GM21528 (cell line): ENCODE measurements at regions not wholly inside any gene's neighbourhood (a gene's known extent, or its start where the extent isn't known, plus 50 kb on each side); places are given as distances from the start of the nearest gene placed in this dataset.
A peak's percentile ranks its signal among the peaks of the same experiment; 100 is the strongest.

Experiments used
- ATAC-seq: cut with Tn5 transposase; IDR thresholded peaks from one replicate; pipeline ENCODE4 v1.9.1; 2021; ENCODE audit warnings: mild to moderate bottlenecking, moderate library complexity; ENCODE audit not compliant: unreplicated experiment, low FRiP score

DNA sequence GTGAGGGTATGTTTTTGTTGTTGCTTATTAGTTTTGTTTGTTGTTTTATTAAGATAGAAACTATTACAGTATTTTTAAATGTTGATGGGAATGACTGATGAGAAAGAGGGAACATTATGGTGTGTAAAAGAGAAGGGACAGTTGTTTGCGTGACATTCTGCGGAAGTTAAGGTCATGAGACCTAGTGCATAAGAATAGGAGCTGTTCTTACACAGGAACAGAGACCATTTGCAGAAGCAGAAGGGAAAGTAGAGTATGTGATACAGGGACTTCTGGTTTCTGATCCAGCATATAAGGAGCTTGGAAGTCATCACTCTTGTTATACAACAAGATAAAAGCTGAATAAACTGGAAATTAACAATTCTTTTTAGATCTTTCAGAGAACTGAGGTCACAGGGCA lies 299.2 kb upstream of the API5 start:
- no peak for ATAC-seq

DNA sequence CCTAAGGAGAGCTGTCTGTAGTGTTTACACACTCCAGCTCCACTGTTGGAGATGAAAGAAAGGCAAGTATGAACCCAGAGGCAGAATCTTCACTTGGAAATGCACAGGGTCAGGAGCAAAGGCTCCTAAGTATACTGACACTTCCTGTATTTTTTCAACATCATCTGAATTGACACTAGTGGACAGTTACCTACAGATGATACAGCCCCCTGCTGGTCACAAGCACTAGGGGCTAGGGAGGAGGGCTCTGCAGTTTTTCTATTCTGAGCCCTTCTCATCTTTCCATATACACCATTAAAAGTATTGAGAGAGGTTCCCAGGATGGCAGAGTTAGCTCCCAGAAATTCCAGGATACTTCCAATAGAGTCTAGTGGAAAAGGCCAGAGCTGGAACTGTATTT lies 290.3 kb upstream of the API5 start:
- ATAC-seq = no peak

DNA sequence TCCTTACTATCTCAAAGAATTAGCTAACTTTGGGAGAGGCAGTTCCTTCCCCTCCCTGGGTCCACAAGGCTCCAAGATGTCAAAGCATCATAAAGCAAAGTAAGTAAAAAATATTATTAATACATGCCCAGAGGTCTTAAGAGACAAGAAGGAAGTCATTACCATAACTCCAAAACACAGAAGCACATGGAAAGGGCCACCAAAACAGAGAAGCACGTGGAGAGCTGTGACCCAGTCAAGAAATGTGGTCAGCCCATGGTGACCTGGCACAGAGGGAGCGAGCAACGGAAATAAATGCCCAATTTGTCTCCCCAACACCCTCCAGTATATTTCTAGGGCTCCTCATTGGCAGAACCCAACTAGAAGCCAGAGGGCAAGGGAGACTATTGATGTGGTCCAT lies 277.5 kb upstream of the API5 start:
- no peak for ATAC-seq

DNA sequence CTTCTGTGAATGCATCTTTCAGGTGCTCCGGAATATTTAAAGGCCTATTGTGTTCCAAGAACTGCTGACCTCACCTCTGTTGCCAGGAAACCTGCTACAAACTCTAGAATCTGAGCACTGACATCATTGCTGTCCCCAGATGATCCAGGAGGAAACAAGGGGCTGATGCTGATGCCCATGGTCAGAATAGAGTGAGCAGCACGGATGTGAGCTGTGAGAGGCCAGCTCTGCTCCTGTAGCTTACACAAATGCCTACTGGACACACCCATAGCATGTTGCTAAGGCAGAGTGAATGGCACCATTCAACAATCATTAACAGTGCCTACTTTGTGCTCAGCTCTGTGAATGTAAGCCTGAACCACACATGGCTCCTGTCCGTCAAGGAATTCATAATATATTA lies 276.7 kb upstream of the API5 start:
- no peak for ATAC-seq

DNA sequence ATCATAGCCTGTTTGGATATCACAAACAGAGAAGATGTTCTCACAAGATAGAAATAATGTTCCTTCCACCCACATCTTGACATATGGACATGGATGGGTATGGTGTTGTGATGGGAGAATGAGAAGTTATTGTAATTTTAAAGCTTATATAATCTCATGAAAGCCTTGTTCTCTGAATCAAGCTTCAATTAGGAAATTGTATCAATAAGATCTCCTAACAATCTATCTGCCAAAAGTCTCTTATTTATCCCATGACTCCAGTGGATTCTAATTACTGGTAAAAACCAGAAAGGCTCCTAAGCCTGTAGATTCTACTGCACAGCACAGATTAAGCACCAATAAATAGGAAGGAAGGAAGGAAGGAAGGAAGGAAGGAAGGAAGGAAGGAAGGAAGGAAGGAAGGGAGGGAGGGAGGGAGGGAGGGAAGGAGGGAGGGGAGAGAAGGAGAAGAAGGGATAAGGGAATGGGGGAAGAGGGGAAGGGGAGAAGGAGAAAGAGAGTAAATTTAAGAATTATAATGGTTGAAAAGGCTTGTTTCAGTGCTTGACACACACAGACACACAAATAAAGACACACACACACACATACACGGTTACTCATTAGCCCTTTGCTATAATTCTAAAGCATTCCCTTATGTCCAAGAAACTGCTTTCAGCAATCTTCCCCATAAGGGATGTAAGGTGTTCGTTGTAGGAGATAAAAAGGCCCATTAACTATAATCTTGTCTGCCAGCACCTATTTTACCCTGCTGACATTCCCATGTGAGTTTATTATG lies 258.0 kb upstream of the API5 start:
- no peak for ATAC-seq

DNA sequence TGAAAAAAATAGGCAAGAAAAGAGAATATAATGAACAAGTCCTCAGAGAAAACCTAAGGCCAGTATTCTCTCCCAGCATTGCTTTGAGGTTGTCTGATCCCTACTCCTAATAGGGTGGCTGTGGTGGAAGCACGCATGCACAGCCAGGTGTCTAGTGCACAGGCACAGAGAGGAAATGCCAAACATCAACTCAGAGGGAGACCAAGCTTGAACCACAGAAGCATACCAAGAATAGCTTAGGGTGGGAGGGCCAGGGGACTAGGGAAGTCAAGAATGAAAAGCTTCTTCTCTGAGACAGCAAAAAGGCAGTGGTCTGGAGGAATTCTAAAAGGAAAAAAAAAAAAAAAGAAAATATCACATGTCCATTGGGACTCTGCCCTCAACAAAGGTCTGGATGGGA lies 244.1 kb upstream of the API5 start:
- no peak for ATAC-seq

DNA sequence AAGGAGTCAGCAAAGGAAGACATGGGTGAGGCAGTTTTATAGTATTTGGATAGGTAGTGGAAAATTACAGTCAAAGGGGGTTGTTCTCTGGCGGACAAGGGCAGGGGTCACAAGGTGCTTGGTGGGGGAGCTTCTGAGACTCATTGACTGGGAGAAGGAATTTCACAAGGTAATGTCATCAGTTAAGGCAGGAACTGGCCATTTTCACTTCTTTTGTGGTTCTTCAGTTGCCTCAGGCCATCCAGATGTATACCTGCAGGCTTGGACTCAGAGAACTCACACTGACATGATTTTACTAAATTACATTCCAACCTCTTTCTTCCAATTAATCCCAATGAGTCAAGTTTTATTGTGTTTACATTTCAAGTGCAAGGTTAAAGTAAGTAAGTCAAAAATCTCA lies 240.5 kb upstream of the API5 start:
- no peak for ATAC-seq

DNA sequence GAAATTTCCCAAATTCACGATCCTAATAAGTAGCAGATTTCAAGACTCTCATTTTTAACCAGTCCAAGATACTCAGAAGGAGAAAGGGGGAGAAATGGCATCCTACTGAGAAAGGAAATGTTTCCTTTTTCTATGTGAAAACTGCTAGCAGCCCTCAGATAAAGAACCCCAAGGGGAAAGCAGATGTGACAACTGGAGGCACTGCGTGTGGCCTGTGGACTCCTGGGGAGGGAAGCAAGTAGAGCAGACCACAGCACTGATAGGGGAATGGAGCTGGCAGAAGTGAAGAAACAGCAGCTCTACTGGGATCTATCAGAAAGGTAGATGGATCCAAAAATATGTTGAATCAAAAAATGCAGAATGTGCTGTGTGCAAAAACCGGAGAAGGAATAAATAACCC lies 239.7 kb upstream of the API5 start:
- no peak for ATAC-seq

DNA sequence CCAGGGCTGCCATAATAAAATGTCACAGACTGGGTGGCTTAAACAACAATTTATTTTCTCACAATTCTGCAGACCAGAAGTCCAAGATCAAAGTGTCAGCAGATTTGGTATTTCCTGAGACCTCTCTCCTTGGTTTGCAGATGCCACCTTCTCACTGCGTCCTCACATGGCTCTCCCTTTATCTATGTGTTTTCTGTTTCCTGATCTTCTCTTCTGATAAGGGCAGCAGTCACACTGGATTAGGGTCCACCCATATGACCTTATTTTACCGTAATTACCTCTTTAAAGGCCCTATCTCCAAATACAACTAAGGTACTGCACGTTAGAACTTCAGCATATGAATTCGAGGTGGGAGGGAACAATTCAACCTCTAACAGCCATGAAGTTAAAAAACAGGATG lies 238.9 kb upstream of the API5 start:
- no peak for ATAC-seq

DNA sequence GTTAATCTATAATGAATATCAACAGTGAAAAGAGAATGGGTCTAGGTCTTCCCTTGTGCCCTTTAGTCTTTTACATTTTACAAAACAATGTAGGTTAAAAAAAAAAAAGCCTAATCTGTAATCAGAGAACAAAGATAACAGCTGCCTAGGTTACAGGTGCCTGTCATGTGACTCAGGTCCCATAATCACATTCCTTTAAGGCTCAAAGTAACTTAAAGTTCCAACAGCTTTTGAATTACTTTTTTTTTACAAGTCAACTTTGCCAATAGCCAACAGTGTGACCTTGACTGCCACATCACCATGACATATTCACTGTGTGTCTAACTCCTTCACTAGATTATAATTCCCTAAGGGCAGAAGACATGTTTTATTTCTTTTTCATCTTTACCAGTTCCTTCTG lies 237.0 kb upstream of the API5 start:
- ATAC-seq = no peak

DNA sequence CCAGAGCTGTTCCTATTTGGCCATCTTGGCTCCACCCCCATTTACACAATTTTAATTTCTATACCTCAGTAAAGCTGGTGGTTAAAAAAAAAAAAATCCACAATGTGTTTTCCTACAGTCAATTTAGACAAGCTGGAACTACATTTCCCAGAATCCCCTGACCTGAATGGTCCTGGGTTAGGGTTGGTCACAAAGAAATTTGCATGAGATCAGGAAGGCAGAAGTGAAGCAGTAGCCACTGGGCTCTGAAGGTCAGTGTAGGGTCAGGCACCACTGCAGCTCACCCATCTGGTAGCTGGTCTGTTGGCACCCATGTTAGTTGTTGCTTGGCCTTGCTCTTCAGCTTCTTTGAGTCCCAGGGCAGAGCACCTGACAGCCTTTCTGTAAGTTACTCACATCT lies 210.7 kb upstream of the API5 start:
- no peak for ATAC-seq

DNA sequence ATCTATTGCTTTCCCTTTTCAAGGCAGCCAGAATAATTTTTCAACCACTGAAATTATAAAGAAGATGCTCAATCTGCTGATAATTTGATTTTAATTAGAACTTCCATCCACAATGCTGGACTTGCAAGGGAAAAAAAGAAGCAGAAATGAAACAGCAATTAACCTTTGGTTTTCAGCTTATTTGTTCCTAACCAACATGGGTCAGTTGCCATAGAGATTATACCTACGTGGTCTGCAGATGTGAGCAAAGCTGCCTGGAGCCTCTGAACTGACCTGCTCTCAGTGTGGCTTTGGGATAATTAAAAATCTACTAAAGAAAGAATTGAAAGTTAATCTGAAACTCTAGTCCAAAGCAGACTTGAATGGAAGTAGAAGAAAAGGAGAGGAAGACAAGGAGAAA lies 195.7 kb upstream of the API5 start:
- ATAC-seq = no peak

DNA sequence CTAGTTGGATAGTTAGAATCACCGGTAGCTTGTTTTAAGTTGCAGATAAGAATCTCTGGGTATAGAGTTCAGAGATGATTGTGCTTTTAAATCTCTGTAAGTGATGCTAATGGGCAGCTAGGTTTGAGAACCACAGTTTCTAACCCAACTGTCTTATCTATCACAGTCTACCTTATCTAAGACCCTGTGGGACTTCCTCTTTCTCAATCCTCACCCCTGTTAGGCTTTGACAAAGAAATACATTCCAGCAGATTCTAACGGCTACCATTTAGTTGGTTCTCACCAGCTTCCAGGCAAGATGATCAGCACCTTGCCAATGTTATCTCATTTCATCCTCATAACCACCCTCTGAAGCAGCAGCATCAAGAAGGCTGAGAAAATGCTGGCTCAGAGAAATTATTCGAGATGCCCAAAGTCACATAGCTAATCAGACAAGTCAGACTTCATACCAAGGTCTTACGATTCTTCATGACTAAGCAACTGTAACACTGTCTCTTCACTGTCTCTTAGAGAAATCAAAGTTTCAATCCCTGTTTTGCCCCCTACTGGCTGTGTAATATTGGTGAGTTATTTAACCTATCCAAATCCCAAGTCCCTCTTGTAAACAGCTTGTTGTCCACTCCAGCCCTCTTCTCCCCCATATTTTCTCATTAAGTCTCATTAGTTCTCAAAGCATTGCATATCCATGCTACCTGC lies 192.4 kb upstream of the API5 start:
- no peak for ATAC-seq

DNA sequence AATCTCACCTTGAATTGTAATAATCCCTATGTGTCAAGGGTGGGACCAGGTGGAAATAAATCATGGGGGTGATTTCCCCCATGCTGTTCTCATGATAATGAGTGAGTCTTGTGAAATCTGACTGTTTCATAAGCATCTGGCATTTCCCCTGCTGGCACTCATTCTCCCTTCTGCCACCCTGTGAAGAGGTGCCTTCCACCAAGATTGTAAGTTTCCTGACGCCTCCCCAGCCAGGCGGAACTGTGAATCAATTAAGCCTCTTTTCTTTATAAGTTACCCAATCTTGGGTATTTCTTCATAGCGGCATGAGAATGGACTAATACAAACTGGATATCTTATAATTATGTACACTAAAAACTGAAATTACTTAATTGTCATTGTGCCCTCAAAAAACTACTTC lies 189.2 kb upstream of the API5 start:
- no peak for ATAC-seq

DNA sequence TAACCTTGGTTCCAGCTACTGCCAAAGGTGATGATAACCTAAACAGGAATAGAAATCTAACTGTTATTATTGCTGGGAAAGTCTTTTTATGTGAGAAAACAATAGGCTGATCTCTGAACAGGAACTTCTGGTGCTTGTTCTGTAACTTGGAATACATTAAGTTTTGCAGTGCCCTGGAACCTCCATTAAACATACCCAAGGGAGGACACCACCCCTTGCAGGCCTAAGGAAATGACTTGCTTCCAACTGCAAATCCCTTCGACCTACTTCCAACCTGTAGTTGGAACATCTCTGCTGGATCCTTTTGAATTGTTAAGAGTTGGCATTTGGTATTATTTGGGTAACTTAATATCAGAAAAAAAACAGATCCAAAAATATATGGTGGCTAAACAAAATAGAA lies 188.4 kb upstream of the API5 start:
- ATAC-seq = no peak

DNA sequence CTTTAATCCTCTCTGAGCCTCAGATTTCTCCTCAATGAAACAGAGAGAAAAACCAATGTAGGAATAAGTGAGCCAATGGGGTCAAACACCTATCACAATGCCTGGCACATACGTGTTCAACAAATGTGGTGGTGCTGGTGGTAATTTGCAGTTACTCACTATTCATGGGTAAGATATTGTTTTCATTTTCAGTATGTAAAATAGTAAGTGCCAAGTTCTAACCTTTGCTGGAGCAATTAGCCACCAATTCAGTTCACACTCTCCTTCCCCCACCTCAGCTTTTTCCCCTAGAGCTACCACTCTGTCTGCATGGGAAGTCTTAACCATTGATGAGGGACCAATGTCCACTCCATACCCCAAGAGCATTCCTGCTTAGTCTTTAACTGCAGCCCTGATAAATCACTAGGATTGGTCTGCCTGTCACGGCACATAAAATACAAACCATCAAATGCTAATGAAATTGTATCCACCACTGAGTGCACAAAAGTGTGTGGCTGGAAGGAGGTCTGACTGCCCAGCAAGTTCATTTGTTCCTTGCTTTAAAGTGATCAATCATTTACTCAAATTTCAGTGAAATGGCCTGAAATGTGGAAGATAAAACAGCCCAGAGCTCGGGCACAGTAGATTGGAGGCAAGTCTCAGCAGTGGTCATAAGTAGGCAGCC lies 187.4 kb upstream of the API5 start:
- no peak for ATAC-seq

DNA sequence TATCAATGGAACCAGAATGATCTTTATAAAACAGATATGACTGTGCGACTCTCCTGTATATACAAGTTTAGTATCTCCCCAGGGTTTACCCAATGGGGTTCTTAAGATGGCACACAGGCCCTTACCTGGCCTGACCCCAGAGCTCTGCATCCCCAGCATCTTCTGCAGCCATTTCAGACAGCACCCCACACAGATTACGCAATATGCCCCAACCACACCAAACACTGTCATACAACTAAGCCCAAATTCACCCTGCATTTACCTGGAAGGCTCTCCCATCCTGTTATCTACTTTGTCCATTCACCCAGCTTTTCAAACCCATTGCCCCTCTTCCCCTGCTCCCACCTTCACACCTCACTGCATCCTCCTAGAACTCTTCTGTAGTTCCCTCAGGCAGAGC lies 182.5 kb upstream of the API5 start:
- ATAC-seq = no peak

DNA sequence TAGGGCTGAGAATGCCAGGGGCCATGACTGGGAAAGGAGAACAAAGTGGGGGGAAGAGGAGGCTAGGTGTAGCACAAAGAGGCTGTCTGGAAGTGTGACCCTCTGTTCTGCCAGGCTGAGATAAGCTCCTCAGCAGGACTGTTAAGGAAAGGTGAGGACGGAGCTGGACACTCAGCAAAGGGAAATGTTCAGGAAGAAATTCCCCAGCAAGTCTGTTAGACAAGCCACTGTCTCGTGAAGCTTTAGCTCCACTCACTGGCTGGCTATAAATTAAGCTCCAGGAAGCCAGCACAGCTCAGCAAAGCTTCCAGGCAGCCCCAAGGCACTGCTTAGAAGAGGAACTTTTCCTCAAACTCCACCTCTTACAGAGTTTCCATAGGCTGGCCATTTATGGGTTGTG lies 181.2 kb upstream of the API5 start:
- no peak for ATAC-seq

DNA sequence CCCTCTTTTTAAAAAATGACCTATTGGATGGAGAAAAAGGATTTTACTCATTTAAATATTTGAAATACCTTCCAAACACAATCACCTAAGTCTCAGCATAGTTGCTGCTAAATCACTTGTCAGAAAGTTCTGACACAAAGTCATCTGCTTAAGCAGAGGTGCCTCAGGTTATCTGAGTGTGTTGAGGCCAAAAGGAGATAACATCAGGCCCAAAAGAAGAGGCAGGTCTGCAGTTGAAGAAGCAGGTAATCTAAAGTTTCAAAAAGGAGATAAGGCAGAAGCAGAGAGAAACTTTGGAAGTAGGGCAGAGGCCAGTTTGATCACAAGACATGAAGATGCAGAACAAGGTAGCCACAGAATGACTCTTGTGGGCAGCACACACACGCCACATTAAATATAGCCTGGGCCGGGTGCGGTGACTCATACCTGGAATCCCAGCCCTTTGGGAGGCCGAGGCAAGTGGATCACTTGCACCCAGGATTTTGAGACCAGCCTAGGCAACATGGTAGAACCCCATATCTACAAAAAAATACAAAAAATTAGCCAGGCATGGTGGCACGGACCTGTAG lies 175.7 kb upstream of the API5 start:
- ATAC-seq = no peak

DNA sequence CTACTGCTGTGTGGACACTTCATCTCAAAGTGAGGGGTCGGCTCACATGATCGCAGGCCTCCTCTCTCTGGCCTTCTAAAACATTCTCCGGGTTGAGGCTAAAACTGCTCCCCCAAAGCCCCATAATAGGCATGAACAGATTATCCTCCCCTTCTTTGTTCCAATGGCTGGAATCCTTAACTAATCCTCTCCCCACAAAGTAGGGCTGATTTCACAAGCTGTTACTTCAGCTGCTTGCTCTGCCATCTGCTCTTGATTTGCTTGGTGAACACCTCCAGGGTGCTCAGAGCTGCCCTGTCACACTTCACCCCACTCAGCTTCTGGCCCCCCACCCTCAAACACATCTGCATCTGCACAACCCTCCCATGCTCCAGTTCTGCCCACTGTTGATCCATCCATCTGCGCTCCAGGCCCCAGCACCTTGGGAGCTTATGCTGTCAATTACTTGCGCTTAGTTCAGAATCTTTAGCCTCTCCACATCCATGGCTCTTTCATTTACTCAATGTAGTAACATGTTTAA lies 173.1 kb upstream of the API5 start:
- no peak for ATAC-seq

DNA sequence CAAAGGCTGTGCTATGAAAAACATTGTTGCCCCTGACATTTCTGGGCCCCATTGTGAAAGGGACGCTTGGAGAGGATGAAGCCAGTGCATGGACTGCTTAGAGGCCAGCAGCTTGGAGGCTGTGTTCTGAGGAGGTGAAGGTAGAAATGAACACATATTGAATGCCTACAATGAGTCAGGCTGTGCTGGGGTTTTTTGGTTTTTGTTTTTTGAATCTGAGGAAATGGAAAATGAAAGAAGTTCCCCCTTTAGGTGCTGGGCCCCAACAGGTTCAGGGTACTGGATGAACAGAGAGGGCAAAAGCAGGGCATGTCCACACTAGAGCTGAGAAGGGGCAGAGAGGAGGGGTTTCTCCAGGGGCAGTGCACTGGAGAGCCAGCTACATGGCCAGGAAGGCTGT lies 166.1 kb upstream of the API5 start:
- ATAC-seq = peak; percentile 80
